H9 (cell line): ENCODE measurements at regions not wholly inside any gene's neighbourhood (a gene's known extent, or its start where the extent isn't known, plus 50 kb on each side); places are given as distances from the start of the nearest gene placed in this dataset.

Experiments used
- DNase-seq: peaks from one replicate; pipeline ENCODE4 v3.0.0-alpha.2; 2017
- H2AFZ ChIP-seq: one replicate; pipeline ENCODE4 v1.6.1; 2013; ENCODE audit warnings: mild to moderate bottlenecking, low read length, control low read depth, moderate library complexity
- H2AK5ac ChIP-seq: 2 replicates; pipeline ENCODE4 v1.6.1; 2013; ENCODE audit warnings: low read length, control low read depth, mixed read lengths; ENCODE audit not compliant: insufficient read length
- H2BK120ac ChIP-seq: one replicate; pipeline ENCODE4 v1.6.1; 2013; ENCODE audit warnings: low read depth, mild to moderate bottlenecking, low read length, control low read depth, inconsistent platforms; ENCODE audit not compliant: poor library complexity, severe bottlenecking
- H2BK12ac ChIP-seq: 2 replicates; pipeline ENCODE4 v1.6.1; 2013; ENCODE audit warnings: low read length, control low read depth, mixed read lengths, low read depth; ENCODE audit not compliant: insufficient read length
- H2BK15ac ChIP-seq: 2 replicates; pipeline ENCODE4 v1.6.1; 2013; ENCODE audit warnings: low read depth, low read length, control low read depth
- H2BK20ac ChIP-seq: one replicate; pipeline ENCODE4 v1.6.1; 2013; ENCODE audit warnings: low read depth, mild to moderate bottlenecking, low read length, control low read depth, inconsistent platforms; ENCODE audit not compliant: poor library complexity, severe bottlenecking
- H2BK5ac ChIP-seq: 2 replicates; pipeline ENCODE4 v1.6.1; 2013; ENCODE audit warnings: low read length, control low read depth, mixed read lengths; ENCODE audit not compliant: insufficient read length
- H3K14ac ChIP-seq: 2 replicates; pipeline ENCODE4 v1.6.1; 2013; ENCODE audit warnings: low read length, control low read depth; ENCODE audit not compliant: insufficient read depth
- H3K18ac ChIP-seq: 2 replicates; pipeline ENCODE4 v1.6.1; 2013; ENCODE audit warnings: low read depth, mild to moderate bottlenecking, mixed read lengths, low read length, control low read depth; ENCODE audit not compliant: insufficient read length
- H3K23ac ChIP-seq: 2 replicates; pipeline ENCODE4 v1.6.1; 2013; ENCODE audit warnings: low read length, control low read depth, mixed read lengths, low read depth; ENCODE audit not compliant: insufficient read length
- H3K23me2 ChIP-seq: 2 replicates; pipeline ENCODE4 v1.6.1; 2013; ENCODE audit warnings: low read depth, mild to moderate bottlenecking, mixed read lengths, low read length, control low read depth; ENCODE audit not compliant: insufficient read length, poor library complexity, severe bottlenecking
- H3K27ac ChIP-seq: 2 replicates; pipeline ENCODE4 v1.5.1; 2013; ENCODE audit warnings: low read length, control low read depth, mixed read lengths, low read depth; ENCODE audit not compliant: insufficient read length
- H3K27me3 ChIP-seq: 2 replicates; pipeline ENCODE4 v1.6.1; 2013; ENCODE audit warnings: low read length, control low read depth, inconsistent platforms; ENCODE audit not compliant: insufficient read depth
- H3K4ac ChIP-seq: 2 replicates; pipeline ENCODE4 v1.6.1; 2013; ENCODE audit warnings: low read depth, mild to moderate bottlenecking, control low read depth, inconsistent platforms, low read length, moderate library complexity
- H3K4me1 ChIP-seq: 2 replicates; pipeline ENCODE4 v1.6.1; 2013; ENCODE audit warnings: low read length, control low read depth, inconsistent platforms; ENCODE audit not compliant: insufficient read depth
- H3K4me2 ChIP-seq: 2 replicates; pipeline ENCODE4 v1.6.1; 2013; ENCODE audit warnings: low read length, control low read depth, mixed read lengths; ENCODE audit not compliant: insufficient read length, insufficient read depth
- H3K56ac ChIP-seq: 2 replicates; pipeline ENCODE4 v1.6.1; 2013; ENCODE audit warnings: low read depth, mild to moderate bottlenecking, mixed read lengths, low read length, control low read depth; ENCODE audit not compliant: insufficient read length
- H3K79me1 ChIP-seq: 2 replicates; pipeline ENCODE4 v1.6.1; 2013; ENCODE audit warnings: low read depth, mild to moderate bottlenecking, moderate library complexity, low read length, control low read depth, inconsistent platforms; ENCODE audit not compliant: insufficient read depth, poor library complexity, severe bottlenecking
- H3K79me2 ChIP-seq: 2 replicates; pipeline ENCODE4 v1.6.1; 2013; ENCODE audit warnings: low read length, control low read depth, inconsistent platforms; ENCODE audit not compliant: insufficient read depth
- H3K9ac ChIP-seq: 2 replicates; pipeline ENCODE4 v1.6.1; 2013; ENCODE audit warnings: low read length, control low read depth, mixed read lengths; ENCODE audit not compliant: insufficient read length; ENCODE audit errors: extremely low read depth
- H3K9me3 ChIP-seq: one replicate; pipeline ENCODE4 v1.6.1; 2013; ENCODE audit warnings: low read depth, low read length, inconsistent platforms; ENCODE audit not compliant: control insufficient read depth
- H3T11ph ChIP-seq: one replicate; pipeline ENCODE4 v1.6.1; 2013; ENCODE audit warnings: mild to moderate bottlenecking, low read length, control low read depth, inconsistent platforms
- H4K20me1 ChIP-seq: one replicate; pipeline ENCODE4 v1.6.1; 2013; ENCODE audit not compliant: control insufficient read depth, insufficient read length, insufficient read depth
- H4K5ac ChIP-seq: 2 replicates; pipeline ENCODE4 v1.6.1; 2013; ENCODE audit warnings: low read depth, mild to moderate bottlenecking, mixed read lengths, low read length, control low read depth; ENCODE audit not compliant: insufficient read length
- H4K8ac ChIP-seq: replicated peaks from 2 replicates; pipeline ENCODE4 v1.6.1; 2013; ENCODE audit warnings: low read length, control low read depth, mixed read lengths, low read depth; ENCODE audit not compliant: insufficient read length
- H4K91ac ChIP-seq: 2 replicates; pipeline ENCODE4 v1.6.1; 2013; ENCODE audit warnings: low read depth, mild to moderate bottlenecking, moderate library complexity, mixed read lengths, low read length, control low read depth; ENCODE audit not compliant: insufficient read length
- H3K27ac Mint-ChIP-seq, 3 experiments: 2 replicates in 2 of 3; 3 replicates in 1 of 3; pipeline ENCODE4 v1.8.0; 2020 to 2021; ENCODE audit warnings: mixed read lengths in 3 of 3, mild to moderate bottlenecking in 1 of 3, moderate library complexity in 1 of 3
- H3K27me3 Mint-ChIP-seq: 2 replicates; pipeline ENCODE4 v1.8.0; 2021; ENCODE audit warnings: low read depth, mild to moderate bottlenecking, moderate library complexity, mixed read lengths
- H3K36me3 Mint-ChIP-seq, 3 experiments: 2 replicates in 2 of 3; 3 replicates in 1 of 3; pipeline ENCODE4 v1.8.0; 2020 to 2021; ENCODE audit warnings: low read depth in 3 of 3, mixed read lengths in 3 of 3; ENCODE audit not compliant: insufficient read depth in 1 of 3
- H3K4me1 Mint-ChIP-seq, 2 experiments: 2 replicates each; pipeline ENCODE4 v1.8.0; 2020; ENCODE audit warnings: mixed read lengths in 2 of 2
- H3K4me3 Mint-ChIP-seq, 2 experiments: 2 replicates in 1 of 2; 3 replicates in 1 of 2; pipeline ENCODE4 v1.8.0; 2020 to 2021; ENCODE audit warnings: mild to moderate bottlenecking in 2 of 2, mixed read lengths in 2 of 2, moderate library complexity in 1 of 2
- H3K9me3 Mint-ChIP-seq, 2 experiments: 2 replicates in 1 of 2; 3 replicates in 1 of 2; pipeline ENCODE4 v1.8.0; 2020; ENCODE audit warnings: mild to moderate bottlenecking in 2 of 2, mixed read lengths in 2 of 2, moderate library complexity in 1 of 2
- WGBS: extraction: QIAGEN DNeasy Blood & Tissue Kit; methylation state at CpG from one replicate; pipeline ENCODE4 v1.1.7; 2013; ENCODE audit warnings: missing lambda C conversion rate, low lambda C conversion rate, mixed read lengths; ENCODE audit not compliant: insufficient read length; ENCODE audit errors: extremely low coverage; 5-methylcytosine and 5-hydroxymethylcytosine counted together
- TF ChIP-seq, protein P1 (sequence below): fragments of 200-600 bp; sonication (generic); conservative IDR thresholded peaks from 3 replicates; pipeline ENCODE4 v1.8.0; 2021; ENCODE audit warnings: antibody characterized with exemption, mild to moderate bottlenecking

- H3K4me1 Mint-ChIP-seq: peaks cover 3% of the 10 kb centered on the region in 2 experiments; a peak in 1 of 4 replicates
Measured at GRCh38 chr1:73711089-73711488, 486.9 kb downstream of the LRRIQ3 start.

More at GRCh38 chr1:73711089-73711488, 486.9 kb downstream of the LRRIQ3 start:
- Histone ChIP-seq H3K23me2 (no peaks in the 10 kb centered on the region), H3K4me1 (no peaks in the 10 kb centered on the region), H3K9ac (no peak overlapping the region), H2AK5ac (no peak overlapping the region), H2BK5ac (no peak overlapping the region), H3K18ac (no peak overlapping the region), H4K91ac (no peak overlapping the region), H2BK15ac (no peak overlapping the region), H3K23ac (no peak overlapping the region), H3K79me2 (no peaks in the 10 kb centered on the region), H3K9me3 (no peaks in the 10 kb centered on the region), H3K27me3 (no peaks in the 10 kb centered on the region), H2AFZ (no peak overlapping the region), H3K4me2 (no peak overlapping the region), H3K14ac (no peak overlapping the region), H2BK12ac (no peak overlapping the region), H4K8ac (no peak overlapping the region), H3K27ac (no peak overlapping the region), H3K4ac (no peak overlapping the region), H4K20me1 (no peaks in the 10 kb centered on the region), H3K56ac (no peak overlapping the region), H2BK120ac (no peak overlapping the region), H4K5ac (no peak overlapping the region), H3T11ph (no peak overlapping the region), H2BK20ac (no peak overlapping the region), H3K79me1 (no peaks in the 10 kb centered on the region)
- no CpG with 5 or more reads among the region's 1 CpG for WGBS
- TF ChIP-seq, protein P1, sequence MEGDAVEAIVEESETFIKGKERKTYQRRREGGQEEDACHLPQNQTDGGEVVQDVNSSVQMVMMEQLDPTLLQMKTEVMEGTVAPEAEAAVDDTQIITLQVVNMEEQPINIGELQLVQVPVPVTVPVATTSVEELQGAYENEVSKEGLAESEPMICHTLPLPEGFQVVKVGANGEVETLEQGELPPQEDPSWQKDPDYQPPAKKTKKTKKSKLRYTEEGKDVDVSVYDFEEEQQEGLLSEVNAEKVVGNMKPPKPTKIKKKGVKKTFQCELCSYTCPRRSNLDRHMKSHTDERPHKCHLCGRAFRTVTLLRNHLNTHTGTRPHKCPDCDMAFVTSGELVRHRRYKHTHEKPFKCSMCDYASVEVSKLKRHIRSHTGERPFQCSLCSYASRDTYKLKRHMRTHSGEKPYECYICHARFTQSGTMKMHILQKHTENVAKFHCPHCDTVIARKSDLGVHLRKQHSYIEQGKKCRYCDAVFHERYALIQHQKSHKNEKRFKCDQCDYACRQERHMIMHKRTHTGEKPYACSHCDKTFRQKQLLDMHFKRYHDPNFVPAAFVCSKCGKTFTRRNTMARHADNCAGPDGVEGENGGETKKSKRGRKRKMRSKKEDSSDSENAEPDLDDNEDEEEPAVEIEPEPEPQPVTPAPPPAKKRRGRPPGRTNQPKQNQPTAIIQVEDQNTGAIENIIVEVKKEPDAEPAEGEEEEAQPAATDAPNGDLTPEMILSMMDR: no peak
- Mint-ChIP-seq H3K27me3 (no peaks in the 10 kb centered on the region), H3K9me3 (no peaks in the 10 kb centered on the region; a peak in 1 of 5 replicates), H3K4me3 (no peak overlapping the region), H3K36me3 (no peaks in the 10 kb centered on the region), H3K27ac (no peak overlapping the region)
- no peak for DNase-seq
